Prostate gland (tissue), 2 donors: ENCODE measurements at regions not wholly inside any gene's neighbourhood (a gene's known extent, or its start where the extent isn't known, plus 50 kb on each side); places are given as distances from the start of the nearest gene placed in this dataset.

Experiments
- DNase-seq: peaks from one replicate; pipeline ENCODE4 v3.0.0-alpha.2; 2019; ENCODE audit warnings: low spot score
- H3K27ac ChIP-seq, 2 donors: fragments of 200-600 bp; sonication (generic); 2 replicates each; pipeline ENCODE4 v1.5.1; 2017 to 2019
- H3K27me3 ChIP-seq: fragments of 200-600 bp; sonication (generic); replicated peaks from 2 replicates; pipeline ENCODE4 v1.5.1; 2019; ENCODE audit not compliant: insufficient read depth
- H3K36me3 ChIP-seq, 2 donors: fragments of 200-600 bp; sonication (generic); 1 replicate in 1 of 2; 2 replicates in 1 of 2; pipeline versions ENCODE4 v1.5.1 to v1.8.1; 2017 to 2019
- H3K4me1 ChIP-seq: fragments of 200-600 bp; sonication (generic); replicated peaks from 2 replicates; pipeline ENCODE4 v1.5.1; 2019
- H3K4me3 ChIP-seq, 2 donors: fragments of 200-600 bp; sonication (generic); 2 replicates each; pipeline ENCODE4 v1.5.1; 2017 to 2019
- H3K9me3 ChIP-seq: fragments of 200-600 bp; sonication (generic); 2 replicates; pipeline ENCODE4 v1.5.1; 2017
- CTCF ChIP-seq, 4 experiments: fragments of 200-600 bp in 2 of 4; fragments of 450-650 bp in 2 of 4; sonication (generic) in 2 of 4; IDR thresholded peaks; 1 replicate in 3 of 4; 2 replicates in 1 of 4; pipeline ENCODE4 v1.5.1; 2016 to 2019; ENCODE audit warnings: antibody characterized with exemption in 4 of 4, mild to moderate bottlenecking in 2 of 4, moderate library complexity in 2 of 4
- POLR2A ChIP-seq: fragments of 450-650 bp; IDR thresholded peaks from one replicate; pipeline ENCODE4 v1.6.1; 2016; ENCODE audit warnings: antibody characterized with exemption, mild to moderate bottlenecking
- POLR2AphosphoS5 ChIP-seq: sonication (generic); formaldehyde crosslinking; IDR thresholded peaks from one replicate; pipeline ENCODE4 v1.6.1; 2017; ENCODE audit warnings: antibody characterized with exemption
- WGBS: methylation state at CpG from one replicate; pipeline ENCODE4 v1.1.5; 2018; 5-methylcytosine and 5-hydroxymethylcytosine counted together
- intact Hi-C: fragments of 100-400 bp; cut with DNase I; formaldehyde crosslinking; loops from one replicate; pipeline ENCODE4 v1.14.2; 2022

- intact Hi-C loops, result no loop called here
- Histone ChIP-seq H3K4me3 (no peak overlapping the region), H3K9me3 (no peaks in the 10 kb centered on the region), H3K27ac (no peak overlapping the region), H3K4me1 (no peaks in the 10 kb centered on the region), H3K36me3 (no peaks in the 10 kb centered on the region), H3K27me3 (no peaks in the 10 kb centered on the region)
- no peak for TF ChIP-seq POLR2A
- DNase-seq, result no peak
- WGBS, result 100% methylated on average over 1 of the region's 1 CpG
These were observed 531.2 kb upstream of the ATP2B1 start for GRCh38 chr12:90239732-90240260.

GRCh38 chr12:90238663-90239271, 530.1 kb upstream of the ATP2B1 start:
- H3K36me3 ChIP-seq, result no peaks in the 10 kb centered on the region
- no peak overlapping the region for H3K27ac ChIP-seq
- H3K4me1 ChIP-seq, result no peaks in the 10 kb centered on the region

GRCh38 chr12:90237841-90238240, 529.2 kb upstream of the ATP2B1 start:
- Histone ChIP-seq H3K27ac (no peak overlapping the region), H3K27me3 (no peaks in the 10 kb centered on the region), H3K4me1 (no peaks in the 10 kb centered on the region), H3K36me3 (no peaks in the 10 kb centered on the region), H3K9me3 (no peaks in the 10 kb centered on the region), H3K4me3 (no peak overlapping the region)
- no peak for DNase-seq
- TF ChIP-seq POLR2A (no peak), POLR2AphosphoS5 (no peak)
- intact Hi-C loops, result no loop called here
- WGBS, result 83% methylated on average over 3 of the region's 3 CpGs

More at GRCh38 chr12:90238663-90239271, 530.1 kb upstream of the ATP2B1 start:
- WGBS, result 62% methylated on average over 2 of the region's 2 CpGs
- no peaks in the 10 kb centered on the region for H3K9me3 ChIP-seq
- TF ChIP-seq CTCF (IDR thresholded peaks at IDR 0.05), result no peak
- no peak for TF ChIP-seq POLR2A
- TF ChIP-seq POLR2AphosphoS5, result no peak
- H3K4me3 ChIP-seq, result no peak overlapping the region
- intact Hi-C loops, result no loop called here
- DNase-seq, result no peak
- no peaks in the 10 kb centered on the region for H3K27me3 ChIP-seq

- Histone ChIP-seq H3K4me3 (no peak overlapping the region), H3K9me3 (no peaks in the 10 kb centered on the region), H3K27me3 (no peaks in the 10 kb centered on the region), H3K36me3 (no peaks in the 10 kb centered on the region), H3K4me1 (no peaks in the 10 kb centered on the region), H3K27ac (no peak overlapping the region)
- 80% methylated on average over 1 of the region's 1 CpG for WGBS
- intact Hi-C loops, result no loop called here
- DNase-seq, result no peak
- TF ChIP-seq CTCF (IDR thresholded peaks at IDR 0.05) (no peak), POLR2A (no peak)
These were observed 527.0 kb upstream of the ATP2B1 start for GRCh38 chr12:90235642-90236041.

GRCh38 chr12:90234472-90234871, 525.8 kb upstream of the ATP2B1 start:
- Histone ChIP-seq H3K4me3 (no peak overlapping the region), H3K4me1 (no peaks in the 10 kb centered on the region), H3K27ac (no peak overlapping the region), H3K36me3 (no peaks in the 10 kb centered on the region), H3K9me3 (no peaks in the 10 kb centered on the region), H3K27me3 (no peaks in the 10 kb centered on the region)
- no peak for TF ChIP-seq POLR2AphosphoS5
- no peak for TF ChIP-seq POLR2A
- TF ChIP-seq CTCF (IDR thresholded peaks at IDR 0.05), result no peak
- WGBS, result 96% methylated on average over 2 of the region's 2 CpGs
- intact Hi-C loops, result no loop called here
- DNase-seq, result no peak
